BLaER1 treated with 17β-estradiol and CSF1 and Interleukin-3, amounts not matched to agents 10 nM and 100 nM (cell line): ENCODE measurements at regions not wholly inside any gene's neighbourhood (a gene's known extent, or its start where the extent isn't known, plus 50 kb on each side); places are given as distances from the start of the nearest gene placed in this dataset.

Experiments used
- H3K27ac ChIP-seq, 11 experiments: shearing (Covaris generic); formaldehyde crosslinking; 2 replicates each; pipeline ENCODE4 v1.8.1; 2022
- H3K27me3 ChIP-seq, 11 experiments: shearing (Covaris generic); formaldehyde crosslinking; 2 replicates each; pipeline ENCODE4 v1.8.1; 2022
- H3K36me3 ChIP-seq, 11 experiments: shearing (Covaris generic); formaldehyde crosslinking; 2 replicates each; pipeline ENCODE4 v1.8.1; 2022
- H3K4me1 ChIP-seq, 10 experiments: shearing (Covaris generic); formaldehyde crosslinking; 2 replicates each; pipeline ENCODE4 v1.8.1; 2022
- H3K4me2 ChIP-seq, 11 experiments: shearing (Covaris generic); formaldehyde crosslinking; 2 replicates each; pipeline ENCODE4 v1.8.1; 2022
- H3K4me3 ChIP-seq, 10 experiments: shearing (Covaris generic); formaldehyde crosslinking; 2 replicates each; pipeline ENCODE4 v1.8.1; 2022
- H3K9ac ChIP-seq, 11 experiments: shearing (Covaris generic); formaldehyde crosslinking; 2 replicates each; pipeline ENCODE4 v1.8.1; 2022
- H3K9me3 ChIP-seq, 11 experiments: shearing (Covaris generic); formaldehyde crosslinking; replicated peaks in 1 of 11; 2 replicates each; pipeline ENCODE4 v1.8.1; 2022
- H4K20me1 ChIP-seq, 11 experiments: shearing (Covaris generic); formaldehyde crosslinking; 2 replicates each; pipeline ENCODE4 v1.8.1; 2022
- Cebpa-rat ChIP-seq, 11 experiments: shearing (Covaris generic); IDR thresholded peaks; 2 replicates each; pipeline ENCODE4 v1.8.1; 2022

DNA sequence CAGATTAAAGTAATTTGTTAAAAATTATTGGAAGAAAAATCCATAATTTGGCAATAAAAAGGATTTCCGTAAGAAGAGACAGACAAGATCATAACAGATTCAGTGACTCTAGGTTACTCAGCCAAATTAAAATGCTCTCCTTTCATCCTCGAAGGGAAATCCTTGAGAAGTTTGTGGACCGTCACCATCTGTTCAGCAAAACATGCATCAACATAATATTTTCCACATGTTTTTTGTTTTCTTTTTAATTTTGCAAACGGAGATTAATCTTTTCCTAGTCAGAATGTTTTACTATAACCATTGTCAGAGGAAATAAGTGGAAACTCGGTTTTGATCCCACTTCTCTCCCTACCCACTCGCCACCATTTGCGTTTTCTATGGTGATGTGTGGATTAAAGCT, 128.3 kb downstream of the TMCO5A start:
- no peaks in the 10 kb centered on the region for H3K9me3 ChIP-seq
- H3K27ac ChIP-seq = no peak overlapping the region; a peak in 1 of 22 replicates
- no peak for TF ChIP-seq Cebpa-rat (IDR thresholded peaks at IDR 0.05)
- no peak overlapping the region for H3K4me3 ChIP-seq
- H3K27me3 ChIP-seq = no peaks in the 10 kb centered on the region
- no peaks in the 10 kb centered on the region for H4K20me1 ChIP-seq
- H3K9ac ChIP-seq = no peak overlapping the region
- H3K4me2 ChIP-seq = peak overlapping the region in 4 of 11 experiments; percentile 46 to 66 (median 60); a peak in 5 of 22 replicates
- no peaks in the 10 kb centered on the region for H3K36me3 ChIP-seq
- peaks cover 13 to 97% (median 31%) of the 10 kb centered on the region in 10 experiments for H3K4me1 ChIP-seq

DNA sequence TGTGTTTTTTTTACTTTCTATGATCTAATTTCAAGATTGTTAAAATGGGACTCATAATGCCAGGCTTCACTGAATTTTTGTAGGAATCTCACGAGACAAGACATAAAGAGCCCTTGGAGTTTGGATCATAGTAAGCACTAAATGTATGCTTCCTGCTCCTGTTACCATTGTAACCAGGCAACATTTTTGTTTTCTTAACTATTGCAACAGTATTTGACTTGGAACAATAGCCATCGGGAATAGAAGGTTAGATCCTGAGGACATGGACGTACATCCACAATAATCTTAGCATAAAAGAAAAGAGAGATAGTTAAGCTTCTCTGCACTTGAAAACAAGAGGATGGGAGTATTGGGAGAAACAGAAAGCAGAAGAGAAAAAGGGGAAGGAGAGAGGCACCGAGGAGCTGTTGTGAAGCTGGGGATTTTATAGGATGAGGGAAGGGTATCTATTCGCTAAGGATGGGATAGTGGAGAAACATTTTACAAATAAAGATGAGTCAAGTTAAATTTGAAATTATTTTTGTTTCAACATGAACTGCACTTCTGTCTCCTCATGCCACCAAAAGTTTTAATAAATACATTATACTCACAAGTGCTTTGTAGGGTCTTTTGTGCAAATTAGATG, 131.4 kb downstream of the TMCO5A start:
- no peak for TF ChIP-seq Cebpa-rat (IDR thresholded peaks at IDR 0.05)
- H3K27ac ChIP-seq = peak overlapping the region in 5 of 11 experiments; percentile 20 to 94 (median 35); a peak in 8 of 22 replicates

DNA sequence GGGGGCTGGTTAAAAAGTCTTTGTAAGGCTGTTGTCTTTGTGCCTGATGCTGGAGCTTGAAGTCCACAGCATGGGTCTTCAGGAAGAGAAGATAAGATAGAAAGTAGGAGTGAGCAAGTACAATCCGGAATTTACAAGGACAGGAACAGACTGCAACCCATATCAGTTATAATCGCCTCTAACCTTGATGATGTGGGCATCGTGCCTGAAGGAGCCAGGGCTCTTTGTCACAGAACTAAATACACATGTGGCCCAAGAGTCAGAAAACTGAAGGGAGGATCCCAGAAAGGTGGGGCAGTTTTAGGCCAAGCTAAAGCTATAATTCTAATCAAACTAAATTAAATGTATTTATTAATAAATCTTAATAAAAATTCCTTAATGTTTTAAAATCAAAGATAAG, 132.2 kb downstream of the TMCO5A start:
- H3K9ac ChIP-seq = 0 out of 22 replicates have a peak overlapping the region, but pooled peaks of 1 of the 11 experiments have one; percentile 22
- peak overlapping the region in 5 of 11 experiments; percentile 20 to 94 (median 35); a peak in 7 of 22 replicates for H3K27ac ChIP-seq

More for the DNA sequence above, 131.4 kb downstream of the TMCO5A start:
- Histone ChIP-seq H4K20me1 (no peaks in the 10 kb centered on the region), H3K27me3 (no peaks in the 10 kb centered on the region), H3K4me2 (peak overlapping the region in 6 of 11 experiments; percentile 42 to 95 (median 64); a peak in 11 of 22 replicates), H3K9ac (peak overlapping the region in 1 of 11 experiments; percentile 22; a peak in 1 of 22 replicates), H3K36me3 (no peaks in the 10 kb centered on the region), H3K4me3 (no peak overlapping the region), H3K9me3 (no peaks in the 10 kb centered on the region), H3K4me1 (peaks cover 45 to 95% (median 59%) of the 10 kb centered on the region in 10 experiments)

DNA sequence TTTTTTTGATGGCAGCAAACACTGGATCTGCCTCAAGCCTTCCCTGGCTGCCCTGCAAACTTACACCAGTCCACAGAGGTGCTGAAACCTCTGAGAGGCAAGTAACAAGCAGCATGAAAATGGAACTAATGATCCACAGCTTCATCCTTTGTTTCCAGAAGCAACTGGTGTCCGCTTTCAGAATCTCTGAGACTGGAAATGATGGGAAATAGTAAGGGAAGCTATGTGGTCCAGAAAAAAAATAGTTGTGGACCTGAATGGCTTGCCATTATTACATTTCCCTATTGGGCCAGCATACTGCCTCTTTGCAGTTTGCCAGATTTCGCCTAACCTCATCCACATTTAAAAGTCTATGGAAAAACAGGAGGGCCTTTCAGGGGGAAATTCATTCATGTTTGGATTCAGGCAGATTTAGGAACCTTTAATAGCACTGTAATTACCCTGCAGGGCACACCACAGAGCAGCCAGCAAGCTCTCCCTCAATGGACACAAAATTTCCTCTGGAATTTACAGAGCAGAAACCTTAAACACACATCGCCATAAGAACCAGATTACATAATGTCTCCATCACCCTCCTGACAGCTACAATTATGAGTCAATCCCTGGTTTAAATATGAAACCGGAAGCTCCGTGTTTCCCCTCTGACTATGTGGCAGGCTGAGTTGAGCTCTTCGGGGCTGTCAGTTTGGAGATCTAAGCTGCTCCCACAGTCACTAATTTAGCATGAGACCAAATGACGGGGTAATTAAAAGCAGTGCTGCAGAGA, 134.4 kb downstream of the TMCO5A start:
- no peaks in the 10 kb centered on the region for H4K20me1 ChIP-seq
- no peaks in the 10 kb centered on the region for H3K36me3 ChIP-seq
- no peaks in the 10 kb centered on the region for H3K9me3 ChIP-seq
- H3K4me2 ChIP-seq = peak overlapping the region; percentile 83 to 97 (median 91)
- no peaks in the 10 kb centered on the region for H3K27me3 ChIP-seq
- H3K27ac ChIP-seq = peak overlapping the region; percentile 83 to 94 (median 87)
- peak in 8 of 11 experiments; percentile 17 to 82 (median 59); a peak in 12 of 22 replicates for TF ChIP-seq Cebpa-rat (IDR thresholded peaks at IDR 0.05)
- H3K4me3 ChIP-seq = peak overlapping the region; percentile 2 to 57 (median 41); a peak in 16 of 20 replicates
- peaks cover 59 to 96% (median 74%) of the 10 kb centered on the region in 10 experiments for H3K4me1 ChIP-seq
- peak overlapping the region; percentile 64 to 86 (median 72); a peak in 21 of 22 replicates for H3K9ac ChIP-seq

More for the DNA sequence above, 132.2 kb downstream of the TMCO5A start:
- TF ChIP-seq Cebpa-rat (IDR thresholded peaks at IDR 0.05) = no peak
- no peaks in the 10 kb centered on the region for H4K20me1 ChIP-seq
- peaks cover 48 to 95% (median 61%) of the 10 kb centered on the region in 10 experiments for H3K4me1 ChIP-seq
- no peak overlapping the region for H3K4me3 ChIP-seq
- H3K36me3 ChIP-seq = no peaks in the 10 kb centered on the region
- peak overlapping the region in 5 of 11 experiments; percentile 42 to 95 (median 68); a peak in 9 of 22 replicates for H3K4me2 ChIP-seq
- no peaks in the 10 kb centered on the region for H3K27me3 ChIP-seq
- no peaks in the 10 kb centered on the region for H3K9me3 ChIP-seq

DNA sequence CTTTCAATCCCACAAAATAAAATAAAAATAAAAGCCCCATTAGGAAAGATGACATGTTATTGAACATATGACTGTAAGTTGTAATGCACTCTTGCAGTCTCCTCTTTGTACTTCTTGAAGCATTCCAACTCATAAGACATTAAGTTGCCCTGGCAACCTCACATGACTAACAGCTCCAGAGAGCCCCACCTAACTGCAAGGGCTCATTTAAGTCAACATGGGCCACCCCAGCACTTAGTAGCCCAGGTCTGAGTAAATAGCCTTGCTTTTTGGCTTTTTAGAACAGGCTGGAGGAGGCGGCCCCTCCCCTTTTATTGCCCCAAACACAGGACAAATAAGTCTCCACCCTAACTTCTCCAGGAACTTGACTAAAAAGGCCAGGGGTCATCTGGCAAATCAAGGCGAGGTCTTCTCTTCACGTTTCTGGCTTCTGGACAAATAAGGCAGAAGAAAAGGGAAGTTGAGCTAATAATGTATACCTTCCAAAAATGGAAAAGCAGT, 135.1 kb downstream of the TMCO5A start:
- H3K9me3 ChIP-seq = no peaks in the 10 kb centered on the region
- H4K20me1 ChIP-seq = no peaks in the 10 kb centered on the region
- H3K4me3 ChIP-seq = peak overlapping the region; percentile 2 to 57 (median 41); a peak in 16 of 20 replicates
- H3K27me3 ChIP-seq = no peaks in the 10 kb centered on the region
- H3K27ac ChIP-seq = peak overlapping the region; percentile 83 to 94 (median 87)
- peak overlapping the region; percentile 64 to 86 (median 72); a peak in 21 of 22 replicates for H3K9ac ChIP-seq
- peak overlapping the region; percentile 83 to 97 (median 91) for H3K4me2 ChIP-seq
- TF ChIP-seq Cebpa-rat (IDR thresholded peaks at IDR 0.05) = no peak
- peaks cover 67 to 100% (median 81%) of the 10 kb centered on the region in 10 experiments for H3K4me1 ChIP-seq
- no peaks in the 10 kb centered on the region for H3K36me3 ChIP-seq

DNA sequence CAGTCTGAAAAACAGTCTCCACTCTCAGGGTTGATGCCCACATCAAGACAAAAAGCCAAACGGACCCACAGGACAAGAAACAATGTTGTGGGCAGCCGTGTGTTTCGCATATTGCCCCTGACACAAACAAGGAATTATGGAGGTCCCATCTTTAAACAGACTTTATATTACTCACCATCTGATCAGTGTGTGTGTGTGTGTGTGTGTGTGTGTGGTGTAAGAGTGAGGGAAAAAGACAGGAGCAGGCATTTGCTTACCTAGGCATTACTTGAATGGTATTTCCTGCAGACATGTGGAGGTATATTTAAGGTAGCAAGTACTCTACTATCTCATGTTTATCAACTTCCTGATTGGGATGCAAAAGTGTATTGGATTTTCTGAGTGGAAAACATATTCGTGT, 136.3 kb downstream of the TMCO5A start:
- Histone ChIP-seq H3K27me3 (no peaks in the 10 kb centered on the region), H3K9ac (peak overlapping the region in 1 of 11 experiments; percentile 86; a peak in 2 of 22 replicates), H3K36me3 (no peaks in the 10 kb centered on the region), H3K4me1 (peaks cover 79 to 100% (median 89%) of the 10 kb centered on the region in 10 experiments), H3K9me3 (no peaks in the 10 kb centered on the region; a peak in 1 of 22 replicates), H3K27ac (peak overlapping the region; percentile 13 to 94 (median 87); a peak in 20 of 22 replicates), H3K4me3 (no peak overlapping the region), H3K4me2 (peak overlapping the region; percentile 83 to 97 (median 91)), H4K20me1 (no peaks in the 10 kb centered on the region)
- TF ChIP-seq Cebpa-rat (IDR thresholded peaks at IDR 0.05) = no peak

DNA sequence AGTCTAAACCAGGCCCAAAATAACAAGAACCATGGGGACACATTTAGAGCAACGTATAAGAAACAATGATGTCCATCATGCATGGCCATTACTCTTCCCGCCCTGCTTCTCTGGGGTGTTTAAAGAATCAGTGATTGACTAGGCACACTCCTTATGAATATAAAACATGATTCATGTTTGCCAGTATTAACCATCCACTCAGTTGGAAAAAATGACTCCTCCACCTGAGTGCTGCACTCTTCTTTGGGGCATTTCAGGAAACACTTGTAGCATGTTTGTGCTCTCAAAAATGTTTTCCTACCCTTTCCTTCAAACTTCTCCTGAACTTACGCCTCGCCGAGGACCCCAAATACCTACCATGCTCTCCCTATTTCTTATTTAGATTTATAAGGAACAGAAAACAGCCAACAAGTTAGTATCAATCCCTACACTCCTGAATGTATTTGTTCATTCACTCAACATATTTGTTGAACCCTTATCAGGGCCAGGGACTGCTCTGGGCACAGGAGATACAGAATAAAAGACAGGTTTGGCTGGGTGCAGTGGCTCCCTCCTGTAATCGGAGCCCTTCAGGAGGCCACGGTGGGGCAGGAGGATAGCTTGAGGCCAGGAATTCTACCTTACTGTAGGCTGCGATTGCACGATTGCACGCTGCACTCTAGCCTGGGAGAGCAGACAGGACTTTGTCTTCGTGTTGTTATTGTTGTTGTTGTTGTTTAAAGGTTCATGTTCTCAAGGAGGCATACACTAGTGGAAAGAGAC, 137.0 kb downstream of the TMCO5A start:
- Histone ChIP-seq H3K9me3 (no peaks in the 10 kb centered on the region; a peak in 1 of 22 replicates), H3K4me1 (peaks cover 85 to 100% (median 89%) of the 10 kb centered on the region in 10 experiments), H3K4me2 (peak overlapping the region; percentile 83 to 97 (median 91)), H3K4me3 (peak overlapping the region in 7 of 10 experiments; percentile 52 to 68 (median 61); a peak in 5 of 20 replicates), H4K20me1 (no peaks in the 10 kb centered on the region), H3K36me3 (no peaks in the 10 kb centered on the region), H3K27ac (peak overlapping the region; percentile 86 to 94 (median 92); a peak in 19 of 22 replicates), H3K9ac (peak overlapping the region; percentile 81 to 93 (median 88); a peak in 15 of 22 replicates), H3K27me3 (no peaks in the 10 kb centered on the region)
- no peak for TF ChIP-seq Cebpa-rat (IDR thresholded peaks at IDR 0.05)

DNA sequence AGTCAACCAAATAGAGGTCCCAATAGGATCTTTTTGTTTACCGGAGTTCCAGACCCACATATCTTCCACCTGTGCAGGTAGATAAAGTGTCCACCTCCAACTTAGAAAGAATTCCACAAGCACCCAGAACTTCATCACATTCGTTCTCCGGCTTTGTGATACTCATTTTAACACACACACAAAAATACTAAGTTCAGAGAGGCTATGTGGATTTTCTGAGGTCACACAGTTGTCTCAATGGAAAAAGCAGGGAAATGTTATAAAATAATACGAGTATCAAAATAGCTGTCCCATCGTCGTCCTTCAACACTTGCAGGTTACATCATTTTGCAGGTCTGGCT, 137.5 kb downstream of the TMCO5A start:
- peaks cover 91 to 100% (median 93%) of the 10 kb centered on the region in 10 experiments for H3K4me1 ChIP-seq
- H3K36me3 ChIP-seq = no peaks in the 10 kb centered on the region
- no peak for TF ChIP-seq Cebpa-rat (IDR thresholded peaks at IDR 0.05)
- peak overlapping the region; percentile 48 to 68 (median 57); a peak in 18 of 20 replicates for H3K4me3 ChIP-seq
- H3K4me2 ChIP-seq = peak overlapping the region; percentile 83 to 97 (median 91)
- no peaks in the 10 kb centered on the region; a peak in 1 of 22 replicates for H3K9me3 ChIP-seq
- H4K20me1 ChIP-seq = no peaks in the 10 kb centered on the region
- H3K9ac ChIP-seq = peak overlapping the region; percentile 81 to 93 (median 88); a peak in 21 of 22 replicates
- no peaks in the 10 kb centered on the region for H3K27me3 ChIP-seq
- H3K27ac ChIP-seq = peak overlapping the region; percentile 86 to 94 (median 92); a peak in 21 of 22 replicates
